GM21576 (cell line): ENCODE measurements at regions not wholly inside any gene's neighbourhood (a gene's known extent, or its start where the extent isn't known, plus 50 kb on each side); places are given as distances from the start of the nearest gene placed in this dataset.
"Not testable (repeated sequence)": the region's sequence is repeated elsewhere in the genome, so short reads cannot be mapped to it uniquely, and the experiment has no call there.

Experiments
- ATAC-seq: cut with Tn5 transposase; IDR thresholded peaks from one replicate; pipeline ENCODE4 v1.9.1; 2021; ENCODE audit warnings: mild to moderate bottlenecking, moderate library complexity; ENCODE audit not compliant: unreplicated experiment

GRCh38 chr2:8558096-8558495 lies 123.8 kb upstream of the ID2 start:
- ATAC-seq, result no peak

- ATAC-seq, result no peak
Observed at GRCh38 chr2:8558956-8559355, 122.9 kb upstream of the ID2 start.

GRCh38 chr2:8559805-8560204 lies 122.1 kb upstream of the ID2 start:
- ATAC-seq, result no peak

GRCh38 chr2:8561692-8562091 lies 120.2 kb upstream of the ID2 start:
- not testable (repeated sequence) for ATAC-seq

GRCh38 chr2:8563814-8564474 lies 117.9 kb upstream of the ID2 start:
- no peak for ATAC-seq

- ATAC-seq, result no peak
Observed at GRCh38 chr2:8564475-8564874, 117.4 kb upstream of the ID2 start.

- ATAC-seq, result no peak
Observed at GRCh38 chr2:8565399-8566154, 116.3 kb upstream of the ID2 start.

- no peak for ATAC-seq
Observed at GRCh38 chr2:8566155-8566670, 115.6 kb upstream of the ID2 start.

GRCh38 chr2:8566774-8567468 lies 114.9 kb upstream of the ID2 start:
- no peak for ATAC-seq

- no peak for ATAC-seq
Observed at GRCh38 chr2:8567469-8568260, 114.2 kb upstream of the ID2 start.

GRCh38 chr2:8568543-8569302 lies 113.1 kb upstream of the ID2 start:
- ATAC-seq, result no peak

- no peak for ATAC-seq
Observed at GRCh38 chr2:8569332-8569930, 112.4 kb upstream of the ID2 start.

GRCh38 chr2:8570637-8571036 lies 111.2 kb upstream of the ID2 start:
- ATAC-seq, result no peak

GRCh38 chr2:8571301-8571791 lies 110.5 kb upstream of the ID2 start:
- no peak for ATAC-seq

GRCh38 chr2:8571792-8572499 lies 109.9 kb upstream of the ID2 start:
- ATAC-seq, result no peak

- ATAC-seq, result no peak
Observed at GRCh38 chr2:8572712-8573233, 109.1 kb upstream of the ID2 start.

- no peak for ATAC-seq
Observed at GRCh38 chr2:8573234-8573941, 108.5 kb upstream of the ID2 start.

- no peak for ATAC-seq
Observed at GRCh38 chr2:8573942-8574195, 108.0 kb upstream of the ID2 start.
